ENCODE measurements at regions not wholly inside any gene's neighbourhood (a gene's known extent, or its start where the extent isn't known, plus 50 kb on each side); places are given as distances from the start of the nearest gene placed in this dataset.

DNA sequence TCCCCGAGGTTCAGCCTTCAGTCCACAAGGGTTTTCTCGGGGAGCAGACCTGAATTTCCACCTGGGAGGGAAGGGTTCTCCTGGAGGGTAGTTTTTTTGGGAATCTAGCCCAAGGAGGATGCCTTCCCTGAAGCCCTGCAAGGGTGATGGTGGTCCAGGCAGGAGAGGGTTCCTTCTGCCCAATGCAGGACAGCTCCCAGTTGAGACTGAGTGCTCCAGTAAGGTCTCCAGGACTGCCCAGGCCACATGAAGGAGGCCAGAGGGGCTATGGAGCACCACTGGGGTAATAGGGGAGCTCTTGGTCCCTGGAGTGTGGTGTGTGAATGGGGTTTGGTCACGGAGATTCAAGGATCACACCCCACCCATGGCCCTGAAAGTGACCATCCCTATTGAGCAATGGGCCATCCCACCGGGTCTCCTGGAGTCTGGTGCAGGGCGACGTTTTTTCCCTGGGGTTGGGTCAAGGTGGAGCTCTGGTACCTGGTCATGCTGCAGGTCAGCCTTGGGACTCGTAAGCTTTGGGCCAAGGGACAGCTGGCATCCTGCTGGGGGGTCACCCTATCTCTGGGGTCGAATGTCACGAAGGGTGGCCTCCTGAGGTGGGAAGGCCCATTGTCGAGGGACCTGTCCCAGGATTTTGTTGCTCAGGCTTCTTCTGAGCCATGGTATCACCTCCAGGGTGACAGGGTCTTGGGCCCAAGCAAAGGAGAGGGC is 196.5 kb downstream of the UBE3A start:
- TF ChIP-seq POLR2A (IDR thresholded peaks at IDR 0.05): no peak
- TF ChIP-seq, protein P1, sequence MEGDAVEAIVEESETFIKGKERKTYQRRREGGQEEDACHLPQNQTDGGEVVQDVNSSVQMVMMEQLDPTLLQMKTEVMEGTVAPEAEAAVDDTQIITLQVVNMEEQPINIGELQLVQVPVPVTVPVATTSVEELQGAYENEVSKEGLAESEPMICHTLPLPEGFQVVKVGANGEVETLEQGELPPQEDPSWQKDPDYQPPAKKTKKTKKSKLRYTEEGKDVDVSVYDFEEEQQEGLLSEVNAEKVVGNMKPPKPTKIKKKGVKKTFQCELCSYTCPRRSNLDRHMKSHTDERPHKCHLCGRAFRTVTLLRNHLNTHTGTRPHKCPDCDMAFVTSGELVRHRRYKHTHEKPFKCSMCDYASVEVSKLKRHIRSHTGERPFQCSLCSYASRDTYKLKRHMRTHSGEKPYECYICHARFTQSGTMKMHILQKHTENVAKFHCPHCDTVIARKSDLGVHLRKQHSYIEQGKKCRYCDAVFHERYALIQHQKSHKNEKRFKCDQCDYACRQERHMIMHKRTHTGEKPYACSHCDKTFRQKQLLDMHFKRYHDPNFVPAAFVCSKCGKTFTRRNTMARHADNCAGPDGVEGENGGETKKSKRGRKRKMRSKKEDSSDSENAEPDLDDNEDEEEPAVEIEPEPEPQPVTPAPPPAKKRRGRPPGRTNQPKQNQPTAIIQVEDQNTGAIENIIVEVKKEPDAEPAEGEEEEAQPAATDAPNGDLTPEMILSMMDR (IDR thresholded peaks at IDR 0.05): no peak
